CD4-positive, alpha-beta T cell treated with Interleukin-15 for 1 hour (primary cell): ENCODE measurements at regions not wholly inside any gene's neighbourhood (a gene's known extent, or its start where the extent isn't known, plus 50 kb on each side); places are given as distances from the start of the nearest gene placed in this dataset.

Experiments used
- DNase-seq: peaks from one replicate; pipeline ENCODE4 v3.0.0-alpha.2; 2020

GRCh38 chr10:29962166-29962850 is 97.1 kb downstream of the JCAD start:
- no peak for DNase-seq

GRCh38 chr10:29961351-29961750 is 98.0 kb downstream of the JCAD start:
- DNase-seq: no peak

GRCh38 chr10:29960261-29960660 is 99.1 kb downstream of the JCAD start:
- DNase-seq: no peak

GRCh38 chr10:29959586-29959985 is 99.8 kb downstream of the JCAD start:
- no peak for DNase-seq

GRCh38 chr10:29958440-29958839 is 100.9 kb downstream of the JCAD start:
- DNase-seq: no peak

GRCh38 chr10:29957907-29958331 is 101.5 kb downstream of the JCAD start:
- DNase-seq: no peak

GRCh38 chr10:29957236-29957635 is 102.2 kb downstream of the JCAD start:
- DNase-seq: no peak

GRCh38 chr10:29956335-29956924 is 103.0 kb downstream of the JCAD start:
- DNase-seq: no peak

GRCh38 chr10:29955329-29955935 is 104.0 kb downstream of the JCAD start:
- no peak for DNase-seq

- DNase-seq: no peak
Measured at GRCh38 chr10:29951441-29951931, 107.9 kb downstream of the JCAD start.

GRCh38 chr10:29950391-29950790 is 109.0 kb downstream of the JCAD start:
- DNase-seq: no peak

- DNase-seq: no peak
Measured at GRCh38 chr10:29949411-29950011, 109.9 kb downstream of the JCAD start.

GRCh38 chr10:29948881-29949355 is 110.5 kb downstream of the JCAD start:
- DNase-seq: no peak

- no peak for DNase-seq
Measured at GRCh38 chr10:29947701-29948060, 111.7 kb downstream of the JCAD start.

GRCh38 chr10:29946953-29947700 is 112.3 kb downstream of the JCAD start:
- DNase-seq: no peak

- no peak for DNase-seq
Measured at GRCh38 chr10:29946614-29946952, 112.8 kb downstream of the JCAD start.

GRCh38 chr10:29941476-29941875 is 117.9 kb downstream of the JCAD start:
- DNase-seq: no peak

- DNase-seq: no peak
Measured at GRCh38 chr10:29932991-29933390, 126.4 kb downstream of the JCAD start.

GRCh38 chr10:29931833-29932232 is 127.6 kb downstream of the JCAD start:
- no peak for DNase-seq

GRCh38 chr10:29929006-29929405 is 130.4 kb downstream of the JCAD start:
- no peak for DNase-seq

GRCh38 chr10:29926693-29927048 is 132.7 kb downstream of the JCAD start:
- no peak for DNase-seq

GRCh38 chr10:29925771-29926692 is 133.4 kb downstream of the JCAD start:
- DNase-seq: no peak
